ENCODE measurements at regions not wholly inside any gene's neighbourhood (a gene's known extent, or its start where the extent isn't known, plus 50 kb on each side); places are given as distances from the start of the nearest gene placed in this dataset.

DNA sequence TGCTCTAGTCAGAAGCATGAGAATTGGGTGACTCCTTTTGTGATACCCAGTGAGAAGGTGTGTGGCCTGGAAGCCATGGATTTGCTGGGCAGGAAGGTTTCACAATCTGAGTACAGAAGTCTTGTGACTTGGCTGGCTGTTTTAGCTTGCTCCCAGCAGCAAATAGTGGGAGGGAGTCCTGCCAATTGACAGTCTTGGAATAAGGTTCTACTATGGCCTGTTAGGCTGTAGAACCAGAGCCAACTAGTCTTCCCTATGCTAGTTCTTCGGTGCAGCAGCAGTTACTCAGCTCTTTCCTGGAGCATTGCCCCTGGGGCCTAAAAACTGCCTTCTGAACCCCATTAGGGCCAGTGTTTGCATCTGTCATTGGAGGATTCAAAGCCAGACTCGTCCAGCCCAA lies 1935.4 kb upstream of the PCDH20 start:
- TF ChIP-seq, protein P1, sequence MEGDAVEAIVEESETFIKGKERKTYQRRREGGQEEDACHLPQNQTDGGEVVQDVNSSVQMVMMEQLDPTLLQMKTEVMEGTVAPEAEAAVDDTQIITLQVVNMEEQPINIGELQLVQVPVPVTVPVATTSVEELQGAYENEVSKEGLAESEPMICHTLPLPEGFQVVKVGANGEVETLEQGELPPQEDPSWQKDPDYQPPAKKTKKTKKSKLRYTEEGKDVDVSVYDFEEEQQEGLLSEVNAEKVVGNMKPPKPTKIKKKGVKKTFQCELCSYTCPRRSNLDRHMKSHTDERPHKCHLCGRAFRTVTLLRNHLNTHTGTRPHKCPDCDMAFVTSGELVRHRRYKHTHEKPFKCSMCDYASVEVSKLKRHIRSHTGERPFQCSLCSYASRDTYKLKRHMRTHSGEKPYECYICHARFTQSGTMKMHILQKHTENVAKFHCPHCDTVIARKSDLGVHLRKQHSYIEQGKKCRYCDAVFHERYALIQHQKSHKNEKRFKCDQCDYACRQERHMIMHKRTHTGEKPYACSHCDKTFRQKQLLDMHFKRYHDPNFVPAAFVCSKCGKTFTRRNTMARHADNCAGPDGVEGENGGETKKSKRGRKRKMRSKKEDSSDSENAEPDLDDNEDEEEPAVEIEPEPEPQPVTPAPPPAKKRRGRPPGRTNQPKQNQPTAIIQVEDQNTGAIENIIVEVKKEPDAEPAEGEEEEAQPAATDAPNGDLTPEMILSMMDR (IDR thresholded peaks at IDR 0.05) = no peak
- Mint-ChIP-seq H3K27ac (no peak overlapping the region), H3K9me3 (peaks cover 18% of the 10 kb centered on the region), H3K36me3 (ENCODE audit: low read depth) (no peaks in the 10 kb centered on the region), H3K4me1 (ENCODE audit: low read depth) (no peaks in the 10 kb centered on the region), H3K4me3 (no peak overlapping the region), H3K27me3 (ENCODE audit: insufficient read depth) (no peaks in the 10 kb centered on the region)
- no peak for DNase-seq

DNA sequence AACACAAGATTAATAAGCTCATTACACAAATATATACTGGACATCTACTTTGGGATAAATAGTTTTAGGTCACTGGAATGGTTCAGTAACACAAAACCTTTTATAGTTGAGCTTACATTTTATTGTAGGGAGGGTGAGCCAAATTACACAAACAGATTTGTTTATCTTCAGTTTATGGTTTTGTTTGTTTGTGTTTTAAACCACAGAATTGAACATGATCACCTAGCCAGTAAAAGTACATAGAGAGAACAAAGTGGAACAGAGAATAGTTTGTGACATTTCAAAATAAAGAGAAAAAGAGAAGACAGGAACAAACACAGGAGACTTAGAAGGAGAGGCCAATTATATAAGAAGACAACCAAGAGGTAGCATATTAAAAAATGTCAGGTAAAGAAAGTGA lies 1930.2 kb upstream of the PCDH20 start:
- no peak for DNase-seq
- Mint-ChIP-seq H3K36me3 (ENCODE audit: low read depth) (no peaks in the 10 kb centered on the region), H3K27me3 (ENCODE audit: insufficient read depth) (no peaks in the 10 kb centered on the region), H3K4me1 (ENCODE audit: low read depth) (no peaks in the 10 kb centered on the region), H3K27ac (no peak overlapping the region), H3K4me3 (no peak overlapping the region), H3K9me3 (peaks cover 22% of the 10 kb centered on the region)
- TF ChIP-seq, protein P1 (IDR thresholded peaks at IDR 0.05) = no peak

DNA sequence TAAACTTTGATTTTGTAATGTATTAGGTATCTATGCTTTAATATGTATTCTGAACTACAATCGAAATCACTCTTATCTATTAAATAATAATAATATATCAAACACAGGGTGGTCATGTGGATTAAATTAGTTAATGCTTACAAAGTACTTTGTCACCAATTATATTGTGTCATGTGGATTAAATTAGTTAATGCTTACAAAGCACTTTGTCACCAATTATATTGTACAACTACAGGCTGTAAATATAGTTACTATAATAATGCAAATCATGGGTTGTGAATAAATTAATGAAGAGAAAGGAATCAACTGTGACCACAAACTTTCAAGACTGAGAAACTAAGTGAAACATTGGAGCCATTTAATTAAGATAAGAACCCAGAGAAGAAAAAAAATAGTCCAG lies 1929.1 kb upstream of the PCDH20 start:
- TF ChIP-seq, protein P1 (IDR thresholded peaks at IDR 0.05) = no peak
- H3K27ac Mint-ChIP-seq = no peak overlapping the region
- no peaks in the 10 kb centered on the region for H3K36me3 Mint-ChIP-seq (ENCODE audit: low read depth)
- DNase-seq = no peak
- no peak overlapping the region for H3K4me3 Mint-ChIP-seq
- no peaks in the 10 kb centered on the region for H3K4me1 Mint-ChIP-seq (ENCODE audit: low read depth)
- no peaks in the 10 kb centered on the region for H3K27me3 Mint-ChIP-seq (ENCODE audit: insufficient read depth)
- H3K9me3 Mint-ChIP-seq = peaks cover 18% of the 10 kb centered on the region

DNA sequence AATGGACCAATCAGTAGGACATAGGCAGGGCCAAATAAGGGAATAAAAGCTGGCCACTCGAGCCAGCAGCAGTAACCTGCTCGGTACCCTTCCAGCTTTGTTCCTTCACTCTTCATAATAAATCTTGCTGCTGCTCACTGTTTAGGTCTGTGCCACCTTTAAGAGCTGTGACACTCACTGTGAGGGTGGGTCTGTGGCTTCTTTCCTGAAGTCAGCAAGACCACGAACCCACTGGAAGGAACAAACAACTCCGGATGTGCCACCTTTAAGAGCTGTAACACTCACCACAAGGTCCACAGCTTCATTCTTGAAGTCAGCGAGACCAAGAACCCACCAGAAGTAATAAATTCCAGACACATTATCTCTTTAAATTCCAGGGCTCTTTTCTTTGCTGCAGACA lies 1922.3 kb upstream of the PCDH20 start:
- TF ChIP-seq, protein P1 (IDR thresholded peaks at IDR 0.05) = no peak
- H3K27ac Mint-ChIP-seq = no peak overlapping the region
- no peak for DNase-seq

DNA sequence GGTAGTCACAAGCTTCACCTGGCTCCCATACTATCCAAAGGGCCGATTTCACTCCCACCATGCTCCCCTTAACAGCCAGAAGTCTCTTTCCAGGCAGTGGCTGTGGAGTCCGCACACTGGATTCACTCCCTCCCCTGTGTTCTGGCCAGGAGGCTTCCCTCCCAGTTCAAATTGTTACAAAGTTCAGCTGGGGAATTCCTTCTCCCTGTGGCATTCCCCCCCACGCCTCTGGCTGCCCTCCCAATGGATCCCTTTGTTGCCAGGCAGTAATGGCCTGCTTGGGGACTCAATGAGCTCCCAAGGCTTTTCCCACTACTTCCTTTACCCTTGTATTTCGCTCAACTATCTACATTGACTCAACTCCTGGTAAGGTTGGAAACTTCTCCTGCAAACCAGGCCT lies 1921.4 kb upstream of the PCDH20 start:
- no peaks in the 10 kb centered on the region; the same call in 1 of the 2 replicates for H3K36me3 Mint-ChIP-seq (ENCODE audit: low read depth)
- H3K27ac Mint-ChIP-seq = no peak overlapping the region
- DNase-seq = no peak
- TF ChIP-seq, protein P1 (IDR thresholded peaks at IDR 0.05) = no peak
- peaks cover 27% of the 10 kb centered on the region for H3K9me3 Mint-ChIP-seq
- H3K4me3 Mint-ChIP-seq = no peak overlapping the region
- H3K27me3 Mint-ChIP-seq (ENCODE audit: insufficient read depth) = no peaks in the 10 kb centered on the region
- no peaks in the 10 kb centered on the region for H3K4me1 Mint-ChIP-seq (ENCODE audit: low read depth)

More for the DNA sequence above, 1922.3 kb upstream of the PCDH20 start:
- Mint-ChIP-seq H3K4me3 (no peak overlapping the region), H3K27me3 (ENCODE audit: insufficient read depth) (no peaks in the 10 kb centered on the region), H3K36me3 (ENCODE audit: low read depth) (no peaks in the 10 kb centered on the region; the same call in 1 of the 2 replicates), H3K9me3 (peaks cover 31% of the 10 kb centered on the region), H3K4me1 (ENCODE audit: low read depth) (no peaks in the 10 kb centered on the region)

DNA sequence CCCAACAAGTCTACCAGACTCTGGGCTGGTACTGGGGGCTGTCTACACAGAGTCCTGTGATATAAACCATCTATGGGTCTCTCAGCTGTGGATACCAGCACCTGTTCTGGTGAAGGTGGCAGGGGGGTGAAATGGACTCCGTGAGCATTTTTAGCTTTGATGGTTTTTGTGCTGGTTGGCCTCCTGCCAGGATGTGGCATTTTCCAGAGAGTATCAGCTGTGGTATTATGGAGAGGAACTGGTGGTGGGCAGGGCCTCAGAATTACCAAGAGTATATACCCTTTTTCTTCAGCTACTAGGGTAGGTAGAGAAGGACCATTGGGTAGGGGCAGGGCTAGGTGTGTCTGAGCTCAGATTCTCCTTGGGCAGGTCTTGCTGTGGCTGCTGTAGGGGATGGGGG lies 1920.9 kb upstream of the PCDH20 start:
- H3K27me3 Mint-ChIP-seq (ENCODE audit: insufficient read depth) = no peaks in the 10 kb centered on the region
- H3K36me3 Mint-ChIP-seq (ENCODE audit: low read depth) = no peaks in the 10 kb centered on the region; the same call in 1 of the 2 replicates
- H3K4me3 Mint-ChIP-seq = no peak overlapping the region
- H3K9me3 Mint-ChIP-seq = peaks cover 27% of the 10 kb centered on the region
- H3K4me1 Mint-ChIP-seq (ENCODE audit: low read depth) = no peaks in the 10 kb centered on the region
- H3K27ac Mint-ChIP-seq = no peak overlapping the region
- TF ChIP-seq, protein P1 (IDR thresholded peaks at IDR 0.05) = no peak
- DNase-seq = no peak
